ENCODE measurements at regions not wholly inside any gene's neighbourhood (a gene's known extent, or its start where the extent isn't known, plus 50 kb on each side); places are given as distances from the start of the nearest gene placed in this dataset.

DNA sequence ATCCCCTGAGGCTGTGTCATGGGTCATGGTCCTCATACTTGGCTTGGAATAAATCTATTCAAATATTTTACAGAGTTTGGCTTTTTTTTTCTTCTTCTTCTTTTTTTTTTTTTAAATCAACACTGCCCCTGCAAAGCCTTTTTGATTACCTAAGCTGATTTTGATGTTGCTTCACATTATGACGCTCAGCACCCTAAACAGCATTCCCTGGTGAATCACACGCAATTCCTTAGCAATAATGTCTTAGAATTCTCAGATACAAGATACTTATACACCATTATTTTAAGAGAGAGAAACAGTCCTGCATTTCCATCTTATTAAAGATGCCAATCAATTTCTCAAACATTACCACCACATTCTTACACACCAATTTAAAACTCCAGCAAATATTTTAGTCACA lies 323.7 kb upstream of the IGFBP3 start:
- DNase-seq (ENCODE audit: low read depth in 3 of 3) = no peak

DNA sequence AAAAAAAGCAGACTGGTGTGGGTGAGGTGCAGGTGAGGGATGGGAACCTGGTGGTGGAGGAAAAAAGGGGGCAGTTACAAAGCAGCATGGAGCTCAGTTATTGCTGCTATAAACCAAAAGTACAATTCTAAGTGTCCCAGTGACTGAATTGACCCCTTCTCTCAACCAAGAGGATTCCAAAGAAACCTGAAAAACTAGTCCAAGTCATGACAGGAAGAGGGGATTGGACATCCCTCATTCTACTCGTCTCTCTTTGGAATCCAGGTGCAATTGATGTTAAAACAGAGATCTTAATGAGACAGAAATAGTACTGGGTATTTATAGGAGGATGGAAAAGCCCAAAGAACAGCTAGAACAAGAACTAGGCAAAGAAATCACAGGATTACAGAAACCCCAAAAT lies 322.3 kb upstream of the IGFBP3 start:
- no peak for DNase-seq (ENCODE audit: low read depth in 3 of 3)

DNA sequence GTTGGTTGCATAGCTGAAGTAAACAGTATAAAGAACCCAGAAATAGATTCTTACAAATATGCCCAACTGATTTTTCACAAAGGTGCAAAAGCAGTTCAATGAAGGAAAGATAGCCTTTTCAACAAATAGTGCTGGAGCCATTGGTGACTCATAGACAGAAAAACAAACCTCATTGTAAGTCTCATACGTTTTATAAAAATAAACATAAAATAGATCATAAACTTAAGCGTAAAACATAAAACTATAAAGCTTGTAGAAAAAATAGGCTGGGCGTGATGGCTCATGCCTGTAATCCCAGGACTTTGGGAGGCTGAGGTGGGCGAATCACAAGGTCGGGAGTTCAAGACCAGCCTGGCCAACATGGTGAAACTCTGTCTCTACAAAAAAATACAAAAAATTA lies 318.8 kb upstream of the IGFBP3 start:
- DNase-seq (ENCODE audit: low read depth in 3 of 3) = no peak

DNA sequence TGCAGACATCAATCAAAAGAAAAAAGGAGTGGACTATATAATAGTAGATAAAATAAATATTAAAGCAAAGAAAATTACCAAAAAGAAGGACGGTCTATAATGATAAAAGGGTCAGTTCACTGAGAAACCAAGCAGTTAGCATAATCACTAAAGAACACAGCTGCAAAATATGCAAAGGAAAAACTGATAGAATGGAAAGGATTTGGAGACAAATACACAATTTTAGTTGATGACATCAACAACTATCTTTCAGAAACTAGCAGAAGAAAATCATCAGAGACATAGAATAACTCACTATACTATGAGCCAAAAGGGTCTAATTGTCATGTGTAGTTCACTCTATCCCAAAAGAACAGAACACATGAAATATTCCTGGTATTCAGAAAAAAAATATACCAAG lies 316.4 kb upstream of the IGFBP3 start:
- DNase-seq (ENCODE audit: low read depth in 3 of 3) = no peak

DNA sequence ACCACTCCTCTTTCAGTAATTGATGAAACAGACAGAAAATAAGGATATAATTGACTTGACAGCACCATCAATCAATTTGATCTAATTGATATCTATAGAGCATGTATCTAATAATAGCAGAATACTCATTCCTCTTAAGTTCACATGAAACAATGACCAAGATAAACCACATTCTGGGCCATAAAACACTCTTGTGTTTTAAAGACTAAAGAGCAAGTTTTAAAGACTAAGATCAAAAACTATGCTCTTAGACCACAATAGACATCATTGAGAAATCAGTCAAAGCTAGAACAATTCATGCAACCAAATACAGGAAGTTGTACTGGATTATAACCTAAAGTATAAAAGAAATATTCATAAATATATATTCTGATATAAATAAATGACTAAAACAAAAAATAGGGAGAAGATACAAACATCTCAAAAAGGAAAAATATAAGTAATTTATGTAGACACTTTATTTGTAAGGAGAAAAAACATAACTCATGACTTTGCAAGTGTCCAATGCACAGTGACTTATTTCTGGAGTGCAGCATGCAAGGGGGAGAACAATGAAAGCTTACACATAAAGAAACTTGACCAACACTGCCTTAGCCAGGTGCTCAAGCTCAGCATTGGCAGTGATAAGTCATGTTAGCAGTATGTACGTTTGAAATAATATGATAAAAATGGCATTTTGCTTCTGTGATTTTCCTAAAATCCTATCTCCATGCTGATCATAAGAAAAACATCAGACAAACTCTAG lies 312.7 kb upstream of the IGFBP3 start:
- DNase-seq (ENCODE audit: low read depth in 3 of 3) = no peak

DNA sequence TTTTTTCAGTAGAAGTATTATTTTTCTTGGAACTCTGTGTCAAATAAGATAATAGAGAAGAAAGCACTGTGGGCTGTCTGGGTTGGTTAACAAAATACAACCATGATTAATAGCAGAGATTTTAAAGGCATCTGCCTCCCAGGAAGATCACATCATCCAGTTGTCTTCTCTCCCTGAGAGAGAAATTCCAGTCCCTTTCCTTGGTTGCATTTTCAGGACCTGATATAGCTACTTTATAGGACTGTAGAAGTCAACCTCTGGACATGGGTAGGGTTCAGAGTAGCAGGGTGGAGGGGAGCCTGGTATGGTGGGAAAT lies 309.9 kb upstream of the IGFBP3 start:
- DNase-seq (ENCODE audit: low read depth in 3 of 3) = no peak

DNA sequence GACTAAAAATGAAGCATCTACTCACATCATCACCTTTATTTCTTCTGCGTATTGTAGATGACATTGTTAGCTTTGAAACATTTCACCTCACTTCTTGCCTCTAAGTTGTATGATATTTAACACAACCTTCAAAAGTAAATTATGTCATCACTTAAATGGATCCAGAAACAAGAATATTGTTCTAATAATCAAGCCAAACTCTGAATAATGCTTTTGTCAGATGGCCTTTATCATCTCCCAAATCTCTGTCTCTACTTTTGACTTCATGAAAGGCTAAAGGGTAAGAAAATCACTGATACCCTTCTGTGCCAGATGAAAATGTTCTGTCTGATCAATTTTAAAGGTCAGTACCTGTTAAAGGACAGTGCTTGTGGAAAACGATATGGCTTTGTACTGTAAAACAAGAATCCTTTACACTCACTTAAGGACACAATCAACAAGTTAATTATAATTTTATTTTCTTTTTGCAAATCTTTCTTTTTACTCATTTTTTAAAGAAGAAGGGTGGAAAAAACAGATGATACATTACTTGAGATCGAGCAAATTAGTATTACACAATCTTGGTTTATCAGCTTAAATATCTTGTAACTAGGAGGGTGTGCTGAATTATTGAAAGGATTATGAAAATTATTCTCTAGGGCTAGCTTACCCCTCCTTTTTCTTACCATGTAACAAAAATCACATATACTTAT lies 309.4 kb upstream of the IGFBP3 start:
- DNase-seq (ENCODE audit: low read depth in 3 of 3) = no peak

DNA sequence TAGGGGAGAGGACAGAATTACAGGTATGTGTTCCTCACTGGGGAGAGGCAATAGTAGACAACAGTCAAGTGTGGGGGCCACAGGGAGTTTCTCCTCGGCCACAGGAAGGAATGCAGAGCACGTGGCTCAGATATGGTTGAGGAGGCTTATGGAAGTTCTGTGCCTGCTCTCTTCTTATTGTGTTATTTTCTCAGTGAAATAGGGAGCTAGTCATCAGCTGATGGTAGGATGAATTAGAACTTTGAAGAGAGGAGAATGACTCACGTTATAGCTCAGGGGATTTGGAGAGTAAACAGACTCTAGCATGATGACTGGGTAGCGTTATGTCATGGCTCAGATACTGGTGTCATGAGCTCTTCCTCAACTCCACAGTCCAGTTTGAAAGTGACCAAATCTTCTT lies 308.3 kb upstream of the IGFBP3 start:
- DNase-seq (ENCODE audit: low read depth in 3 of 3) = no peak

DNA sequence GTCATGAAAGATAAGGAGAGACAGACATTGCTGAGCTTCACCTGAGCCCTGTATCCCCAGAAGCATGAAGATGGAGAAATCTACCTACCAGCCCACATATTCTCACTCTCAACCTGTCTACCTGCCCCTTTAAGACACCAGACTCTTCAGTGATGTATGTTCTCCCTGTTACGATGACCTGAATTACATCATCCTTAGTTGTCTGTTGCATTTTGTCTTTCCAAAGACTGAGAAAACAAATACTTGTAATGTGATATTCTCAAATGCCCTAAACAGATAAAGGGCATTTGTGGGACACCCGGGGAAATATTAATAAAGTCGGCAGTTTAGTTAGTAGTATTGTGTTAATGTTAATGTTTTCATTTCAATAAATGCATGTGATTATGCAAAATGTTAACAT lies 305.8 kb upstream of the IGFBP3 start:
- DNase-seq (ENCODE audit: low read depth in 3 of 3) = no peak

DNA sequence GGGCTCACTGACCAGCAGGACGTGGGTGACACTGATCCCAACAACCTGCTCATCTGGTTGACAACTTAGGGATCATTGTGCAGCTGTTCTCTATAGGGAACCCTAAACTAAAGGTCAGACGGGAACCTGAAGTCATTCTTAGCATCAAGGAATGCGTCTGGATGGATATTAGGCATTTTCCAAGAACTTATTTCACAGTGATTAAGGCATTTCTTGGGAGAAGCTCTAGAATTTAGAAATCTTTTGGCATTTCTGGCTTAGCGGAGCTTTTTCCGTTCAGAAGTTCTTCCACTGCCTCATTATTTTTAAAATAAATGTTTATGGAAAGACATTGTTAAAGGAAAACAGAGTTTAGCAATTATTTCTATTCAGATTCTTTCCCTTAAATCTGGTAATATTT lies 303.3 kb upstream of the IGFBP3 start:
- no peak for DNase-seq (ENCODE audit: low read depth in 3 of 3)

DNA sequence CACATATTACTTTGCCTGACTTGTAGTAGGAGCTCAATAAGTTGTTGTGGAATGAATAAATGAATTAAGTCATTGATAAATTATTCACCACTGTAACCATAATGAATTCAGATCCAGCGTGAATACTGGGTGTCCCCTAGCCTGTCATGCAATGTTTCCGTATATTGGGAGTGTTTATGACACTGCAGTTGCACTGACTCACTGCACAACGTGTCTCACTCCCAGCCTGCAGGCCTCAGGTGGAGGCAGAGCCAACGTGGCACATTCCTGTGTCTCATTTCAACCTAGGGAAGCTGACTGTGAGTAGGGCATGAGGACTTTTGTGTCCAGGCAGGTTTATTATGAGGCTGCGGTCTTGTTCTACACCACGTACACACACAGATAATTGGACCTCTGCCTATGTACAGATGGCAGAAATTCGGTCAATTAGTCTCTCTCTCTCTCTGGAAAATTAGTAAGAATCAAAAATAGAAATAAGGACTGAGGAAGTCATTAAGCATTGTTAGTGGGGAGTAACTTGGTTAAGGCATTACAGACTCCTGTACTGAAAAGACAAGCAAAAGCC lies 299.1 kb upstream of the IGFBP3 start:
- DNase-seq (ENCODE audit: low read depth in 3 of 3) = no peak

DNA sequence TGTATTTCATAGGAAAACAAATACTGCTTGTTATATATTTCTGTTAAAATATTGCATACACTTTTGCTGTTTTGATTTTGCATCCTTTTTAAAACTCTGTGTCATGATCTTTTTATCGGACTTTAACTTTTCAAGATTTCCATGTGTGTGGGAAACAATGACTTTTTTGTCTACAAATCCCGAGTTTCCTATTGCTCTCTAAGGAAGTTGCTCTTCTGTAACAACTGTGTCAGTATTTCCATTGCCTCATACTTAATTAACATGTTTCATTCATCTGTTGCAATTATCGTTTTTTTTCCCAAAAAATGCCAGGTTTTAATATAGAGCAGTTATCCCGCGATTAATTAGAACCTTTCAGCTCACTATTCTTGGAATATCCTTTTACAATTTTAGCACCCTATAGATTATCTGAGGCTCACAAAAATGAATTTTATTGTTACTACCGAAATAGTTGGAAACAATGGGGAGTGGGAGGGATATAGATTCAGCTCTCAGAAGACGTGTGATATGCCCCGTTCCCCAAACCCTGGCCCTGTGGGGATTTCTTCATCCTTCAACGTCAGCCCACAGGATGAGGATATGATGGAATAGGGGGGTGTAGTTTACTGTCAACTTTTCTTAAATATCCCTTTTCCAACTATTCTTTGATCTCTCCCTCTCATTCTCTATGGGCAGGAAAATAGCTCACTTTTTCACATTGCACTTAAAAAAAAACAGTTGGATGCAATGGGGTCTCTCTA lies 297.6 kb upstream of the IGFBP3 start:
- DNase-seq (ENCODE audit: low read depth in 3 of 3) = no peak

DNA sequence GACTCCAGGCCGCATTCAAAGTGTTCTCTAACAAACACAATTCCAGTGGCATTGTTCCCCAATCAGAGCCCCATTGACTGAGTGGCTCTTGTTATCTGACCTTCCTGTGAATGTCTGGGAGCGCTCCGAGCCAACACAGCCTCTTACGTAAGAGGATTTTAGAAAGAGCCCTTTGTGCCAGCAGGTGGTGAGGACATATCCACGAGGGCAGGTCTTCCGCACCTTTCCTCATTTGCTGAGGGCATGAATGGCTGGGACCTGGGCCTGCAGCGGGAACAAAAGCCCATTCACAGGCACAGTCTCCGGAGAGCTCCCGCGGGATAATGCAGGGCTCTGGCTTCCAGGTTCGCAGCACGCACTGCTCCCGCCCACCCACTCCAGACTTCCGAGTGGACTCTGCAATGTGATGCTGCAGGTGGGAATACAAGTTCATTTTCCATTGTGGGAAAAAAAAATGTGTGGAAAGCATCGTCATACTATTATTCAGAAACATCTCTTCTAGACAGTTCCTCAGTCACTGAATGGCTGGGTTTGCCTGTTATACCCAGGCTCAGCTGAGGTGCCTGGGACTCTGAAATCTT lies 295.0 kb upstream of the IGFBP3 start:
- DNase-seq (ENCODE audit: low read depth in 3 of 3) = no peak

DNA sequence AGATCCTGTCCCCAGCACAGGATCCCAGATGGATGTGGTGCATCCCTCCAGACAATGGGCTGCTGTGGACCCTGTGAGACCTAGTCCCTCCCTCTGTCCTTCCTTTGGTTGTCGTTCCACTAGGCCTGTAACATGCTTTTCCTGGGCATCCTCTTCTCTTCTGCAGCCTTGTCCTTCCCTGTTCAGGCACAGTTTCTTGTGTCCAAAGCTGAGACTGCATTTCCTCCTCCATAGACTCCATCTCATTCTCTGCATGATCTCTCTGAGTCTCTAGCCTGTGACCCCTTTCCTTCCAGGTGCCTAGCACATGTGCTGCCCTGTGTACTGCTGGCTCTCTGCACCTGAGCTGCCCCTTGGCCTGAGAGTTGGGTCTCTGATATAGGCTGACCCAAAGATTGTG lies 293.5 kb upstream of the IGFBP3 start:
- no peak for DNase-seq (ENCODE audit: low read depth in 3 of 3)

DNA sequence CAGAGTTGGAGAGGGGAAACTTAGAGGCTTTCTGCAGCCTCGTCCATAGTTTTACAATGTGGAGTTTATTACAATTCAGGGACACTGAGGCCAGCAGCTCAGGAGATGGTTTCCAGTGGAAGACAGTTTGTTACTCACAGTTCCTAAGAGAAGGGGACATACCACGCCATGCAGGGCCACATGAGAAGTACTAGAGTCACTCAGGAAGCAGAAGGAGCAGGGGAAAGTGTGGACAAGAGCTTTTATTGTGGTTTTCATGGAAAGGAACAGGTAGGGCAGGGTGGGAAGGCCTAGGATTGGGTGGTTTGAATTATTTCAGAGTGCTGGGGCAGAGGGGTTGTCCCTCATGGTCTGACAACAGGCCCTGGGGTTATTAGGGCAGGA lies 292.1 kb upstream of the IGFBP3 start:
- no peak for DNase-seq (ENCODE audit: low read depth in 3 of 3)

DNA sequence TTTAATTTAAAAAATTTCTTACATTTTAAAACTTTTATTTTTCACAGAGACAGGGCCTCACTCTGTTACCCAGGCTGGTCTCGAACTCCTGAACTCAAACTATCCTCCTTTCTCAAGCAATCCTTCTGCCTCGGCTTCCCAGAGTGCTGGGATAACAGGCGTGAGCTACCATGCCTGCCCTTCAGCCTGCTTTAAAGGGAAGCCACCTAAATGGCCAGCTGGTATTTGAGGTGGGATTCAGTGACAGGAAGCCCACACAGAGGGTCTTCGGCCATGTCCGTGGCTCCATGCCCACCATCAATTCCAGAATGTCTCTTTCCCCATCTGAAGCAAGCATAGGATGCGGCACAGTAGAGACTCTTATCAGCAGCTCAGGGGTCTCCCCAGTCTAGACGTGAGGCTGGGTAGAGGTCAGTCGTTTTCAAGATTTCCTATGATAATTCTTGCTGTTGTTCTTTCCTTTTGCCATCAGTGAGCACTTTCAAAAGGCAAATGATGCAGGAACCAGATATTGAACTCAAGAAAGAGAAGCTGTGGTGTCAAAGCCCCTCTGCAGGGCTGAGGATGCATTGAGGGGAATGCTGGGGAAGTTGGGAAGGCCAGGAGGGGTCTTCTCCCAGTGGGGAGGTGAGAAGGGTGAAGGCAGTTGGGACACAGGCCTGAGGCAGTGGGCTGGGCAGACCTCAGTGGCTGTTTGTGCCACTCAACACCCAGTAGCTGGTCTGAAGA lies 291.5 kb upstream of the IGFBP3 start:
- DNase-seq (ENCODE audit: low read depth in 3 of 3) = no peak

DNA sequence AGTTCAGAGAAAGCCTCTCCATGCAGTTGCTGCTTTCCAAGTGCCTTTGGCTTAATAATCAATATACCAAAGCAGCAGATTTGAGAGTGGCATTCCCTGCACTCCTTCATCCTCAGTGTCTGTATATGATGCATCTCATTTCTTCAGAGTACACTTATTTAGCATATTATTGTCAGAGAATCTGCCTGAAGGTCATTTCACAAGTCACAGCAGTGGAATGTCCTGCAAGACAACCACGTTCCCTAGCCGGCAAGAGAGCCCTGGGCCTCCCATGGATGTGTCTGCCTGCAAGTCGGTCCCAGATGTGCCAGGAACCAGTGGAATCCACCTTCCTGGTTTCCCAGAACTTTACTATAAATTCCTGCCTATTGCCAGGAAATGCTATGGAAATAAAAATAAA lies 289.4 kb upstream of the IGFBP3 start:
- no peak for DNase-seq (ENCODE audit: low read depth in 3 of 3)

DNA sequence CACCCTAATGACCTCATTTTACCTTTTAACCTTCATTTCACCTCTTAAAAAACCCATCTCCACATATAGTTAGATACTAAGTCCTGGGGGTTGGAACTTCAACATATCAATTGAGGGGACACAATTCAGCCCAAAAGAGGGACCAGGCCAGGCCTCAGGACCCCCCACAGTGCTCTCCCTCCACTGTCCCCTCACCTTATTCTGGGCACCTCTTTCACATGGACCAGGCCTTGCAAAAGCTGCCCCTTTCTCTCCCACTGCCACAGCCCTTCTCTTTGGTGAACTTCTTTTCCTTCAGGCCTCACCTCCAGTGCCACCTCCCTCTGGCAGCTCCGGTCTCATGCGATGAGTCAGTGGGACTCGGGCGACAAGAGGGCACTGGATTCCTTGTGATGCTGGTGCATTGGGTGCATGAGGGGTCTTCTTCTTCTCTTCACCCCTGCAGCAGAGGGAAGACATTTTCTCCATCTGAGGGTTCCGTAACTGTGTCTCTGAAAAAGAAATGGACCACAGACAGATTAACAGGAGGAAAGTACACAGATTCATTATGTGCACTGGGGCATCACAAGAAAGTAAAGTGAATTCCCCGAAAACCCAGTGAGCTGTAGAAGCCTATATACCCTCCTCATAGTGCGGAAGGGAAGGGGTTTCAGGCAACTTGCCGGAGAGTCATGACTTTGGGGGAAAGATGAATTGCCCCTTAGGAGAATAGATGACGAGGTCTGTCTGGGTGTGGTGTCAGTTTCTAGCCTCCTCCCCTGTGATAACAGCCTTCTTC lies 288.7 kb upstream of the IGFBP3 start:
- DNase-seq (ENCODE audit: low read depth in 3 of 3) = no peak

DNA sequence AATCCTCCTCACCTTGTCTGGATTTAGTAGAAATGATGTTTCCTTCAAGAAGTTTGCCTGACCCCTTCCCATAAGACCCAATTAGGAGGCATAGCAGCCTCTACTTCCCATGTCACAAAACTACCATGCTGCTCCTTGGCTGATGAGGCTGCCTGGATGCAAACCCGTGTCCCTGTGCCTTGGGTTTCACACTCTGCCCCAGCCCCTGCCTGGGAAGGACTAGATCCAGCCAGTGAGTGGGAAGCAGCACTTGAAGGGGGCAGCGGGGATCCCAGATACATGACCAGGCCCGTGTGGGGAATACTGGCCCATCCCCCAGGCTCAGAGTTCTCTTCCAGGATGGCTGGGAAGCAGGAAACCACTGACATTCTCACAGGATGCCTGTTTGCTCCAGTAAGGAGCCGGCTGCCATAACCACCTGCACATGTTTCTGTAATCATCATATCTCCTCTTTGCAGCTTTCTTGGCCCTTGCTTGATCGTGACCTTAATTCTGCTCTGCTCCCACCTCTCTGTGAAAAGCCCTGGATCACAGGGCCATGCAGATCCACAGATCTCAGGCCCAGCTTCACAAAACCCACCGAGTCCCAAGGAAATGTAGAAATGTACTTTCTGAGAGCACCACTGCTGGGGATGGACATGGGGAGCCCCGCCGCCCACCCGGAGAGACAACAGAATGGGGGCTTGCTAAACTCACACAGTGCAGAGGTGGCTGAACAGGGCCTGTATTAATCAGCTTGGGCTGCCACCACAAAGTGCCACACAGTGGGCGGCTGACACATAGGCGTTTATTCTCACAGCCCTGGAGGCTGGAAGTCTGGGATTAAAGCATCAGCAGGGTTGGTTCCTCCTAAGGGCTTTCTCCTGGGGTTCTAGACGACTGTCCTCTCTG lies 287.8 kb upstream of the IGFBP3 start:
- DNase-seq (ENCODE audit: low read depth in 3 of 3) = no peak
